ENCODE measurements at regions not wholly inside any gene's neighbourhood (a gene's known extent, or its start where the extent isn't known, plus 50 kb on each side); places are given as distances from the start of the nearest gene placed in this dataset.

- TF ChIP-seq CTCF (conservative IDR thresholded peaks at IDR 0.05; ENCODE audit: low read length) (no peak), EZH2phosphoT487 (IDR thresholded peaks at IDR 0.05; ENCODE audit: borderline replicate concordance) (no peak)
These were observed 121.7 kb downstream of the ETNK1 start for GRCh38 chr12:22746720-22747119.

Measured in Loucy (cell line).